GM10248 (cell line): ENCODE measurements at regions not wholly inside any gene's neighbourhood (a gene's known extent, or its start where the extent isn't known, plus 50 kb on each side); places are given as distances from the start of the nearest gene placed in this dataset.

Experiments used
- CTCF ChIA-PET: fragments of 300-600 bp; sonication (Branson Sonifier 250); formaldehyde crosslinking; extraction: SDS; loops from one replicate; lab custom pipeline; 2021; ENCODE audit warnings: antibody characterized with exemption; lab: Yijun Ruan, JAX
- POLR2A ChIA-PET: fragments of 350-650 bp; sonication (Branson Sonifier 250); formaldehyde crosslinking; extraction: SDS; loops from one replicate; lab custom pipeline; 2020; ENCODE audit warnings: antibody characterized with exemption; lab: Yijun Ruan, JAX
- DNase-seq: peaks from one replicate; pipeline ENCODE4 v3.0.0; 2012; ENCODE audit errors: extremely low spot score
- TF ChIP-seq, protein P1 (sequence below): IDR thresholded peaks from 2 replicates; pipeline ENCODE4 v1.5.1; 2012; ENCODE audit warnings: mild to moderate bottlenecking, low read depth; ENCODE audit errors: extremely low read depth, missing control alignments, control extremely low read depth

GRCh38 chr9:20028849-20029231 is 240.0 kb upstream of the SLC24A2 start:
- TF ChIP-seq, protein P1, sequence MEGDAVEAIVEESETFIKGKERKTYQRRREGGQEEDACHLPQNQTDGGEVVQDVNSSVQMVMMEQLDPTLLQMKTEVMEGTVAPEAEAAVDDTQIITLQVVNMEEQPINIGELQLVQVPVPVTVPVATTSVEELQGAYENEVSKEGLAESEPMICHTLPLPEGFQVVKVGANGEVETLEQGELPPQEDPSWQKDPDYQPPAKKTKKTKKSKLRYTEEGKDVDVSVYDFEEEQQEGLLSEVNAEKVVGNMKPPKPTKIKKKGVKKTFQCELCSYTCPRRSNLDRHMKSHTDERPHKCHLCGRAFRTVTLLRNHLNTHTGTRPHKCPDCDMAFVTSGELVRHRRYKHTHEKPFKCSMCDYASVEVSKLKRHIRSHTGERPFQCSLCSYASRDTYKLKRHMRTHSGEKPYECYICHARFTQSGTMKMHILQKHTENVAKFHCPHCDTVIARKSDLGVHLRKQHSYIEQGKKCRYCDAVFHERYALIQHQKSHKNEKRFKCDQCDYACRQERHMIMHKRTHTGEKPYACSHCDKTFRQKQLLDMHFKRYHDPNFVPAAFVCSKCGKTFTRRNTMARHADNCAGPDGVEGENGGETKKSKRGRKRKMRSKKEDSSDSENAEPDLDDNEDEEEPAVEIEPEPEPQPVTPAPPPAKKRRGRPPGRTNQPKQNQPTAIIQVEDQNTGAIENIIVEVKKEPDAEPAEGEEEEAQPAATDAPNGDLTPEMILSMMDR = no peak
- CTCF ChIA-PET = no interaction called here
- POLR2A ChIA-PET = no interaction called here
- DNase-seq = no peak

- TF ChIP-seq, protein P1 = no peak
- DNase-seq = no peak
- CTCF ChIA-PET = no interaction called here
- POLR2A ChIA-PET = no interaction called here
These were observed 239.5 kb upstream of the SLC24A2 start for GRCh38 chr9:20028192-20028848.

- no peak for DNase-seq
- POLR2A ChIA-PET = no interaction called here
- TF ChIP-seq, protein P1 = no peak
- CTCF ChIA-PET = no interaction called here
These were observed 235.2 kb upstream of the SLC24A2 start for GRCh38 chr9:20023961-20024571.

GRCh38 chr9:20023210-20023905 is 234.5 kb upstream of the SLC24A2 start:
- ChIA-PET CTCF (no interaction called here), POLR2A (no interaction called here)
- TF ChIP-seq, protein P1 = no peak
- no peak for DNase-seq

GRCh38 chr9:20022410-20022809 is 233.6 kb upstream of the SLC24A2 start:
- TF ChIP-seq, protein P1 = no peak
- no peak for DNase-seq
- ChIA-PET POLR2A (no interaction called here), CTCF (no interaction called here)

DNA sequence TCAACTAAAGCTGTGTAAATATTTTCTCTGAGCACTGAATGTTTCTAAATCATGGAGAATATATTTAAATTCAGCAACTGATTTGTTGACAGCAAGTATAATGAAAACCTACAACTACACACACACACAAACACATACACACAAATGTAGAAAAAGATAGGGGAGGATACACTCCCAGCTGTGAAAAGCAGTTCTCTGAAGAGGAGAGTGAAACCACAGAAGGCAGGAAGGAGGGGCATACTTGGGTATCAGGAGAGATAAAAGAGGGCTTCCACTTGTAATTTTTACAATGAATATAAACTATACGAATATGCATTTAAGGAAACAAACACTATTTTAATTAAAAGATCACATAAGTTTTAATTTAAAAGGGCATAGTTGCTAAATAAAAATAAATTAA is 227.8 kb upstream of the SLC24A2 start:
- CTCF ChIA-PET = interaction anchor here (1.7 kb wide), 1 partner anchor 16 kb away, joined by 4 read pairs; no protein-coding TSS in a partner anchor
- POLR2A ChIA-PET = no interaction called here
- TF ChIP-seq, protein P1 = no peak
- no peak for DNase-seq
